GM12878 (cell line): ENCODE measurements at regions not wholly inside any gene's neighbourhood (a gene's known extent, or its start where the extent isn't known, plus 50 kb on each side); places are given as distances from the start of the nearest gene placed in this dataset.
A peak's percentile ranks its signal among the peaks of the same experiment; 100 is the strongest.

Experiments used
- BHLHE40 ChIP-seq, 2 experiments: fragments of 450-650 bp in 1 of 2; IDR thresholded peaks; 2 replicates each; pipeline ENCODE4 v1.6.1; 2011 to 2017; ENCODE audit warnings: low read depth in 2 of 2, borderline replicate concordance in 1 of 2, improper control_type of control experiment in 1 of 2, low read length in 1 of 2, mild to moderate bottlenecking in 1 of 2
- BRCA1 ChIP-seq: IDR thresholded peaks from 2 replicates; pipeline ENCODE4 v1.6.1; 2011; ENCODE audit warnings: low read depth, low read length, improper control_type of control experiment
- CEBPB ChIP-seq, 2 experiments: fragments of 150-350 bp in 1 of 2; IDR thresholded peaks; 2 replicates each; pipeline ENCODE4 v1.6.1; 2012 to 2014; ENCODE audit warnings: low read depth in 2 of 2, low read length in 2 of 2, borderline replicate concordance in 1 of 2, inconsistent platforms in 1 of 2
- CREB1 ChIP-seq: IDR thresholded peaks from 2 replicates; pipeline ENCODE4 v1.6.1; 2012; ENCODE audit warnings: low read depth, mild to moderate bottlenecking, inconsistent platforms
- CREM ChIP-seq: IDR thresholded peaks from 2 replicates; pipeline ENCODE4 v1.6.1; 2014; ENCODE audit warnings: antibody characterized with exemption, low read depth
- DPF2 ChIP-seq: fragments of 450-650 bp; IDR thresholded peaks from 2 replicates; pipeline ENCODE4 v1.6.1; 2017; ENCODE audit warnings: mild to moderate bottlenecking
- EGR1 ChIP-seq, 2 experiments: IDR thresholded peaks; 1 replicate in 1 of 2; 2 replicates in 1 of 2; pipeline ENCODE4 v1.6.1; 2011 to 2012; ENCODE audit warnings: low read depth in 2 of 2, low read length in 2 of 2, borderline replicate concordance in 1 of 2, mild to moderate bottlenecking in 1 of 2, moderate library complexity in 1 of 2
- EP300 ChIP-seq, 2 experiments: fragments of 150-350 bp in 1 of 2; IDR thresholded peaks; 2 replicates each; pipeline ENCODE4 v1.6.1; 2011 to 2012; ENCODE audit warnings: low read depth in 2 of 2, low read length in 2 of 2, borderline replicate concordance in 1 of 2, improper control_type of control experiment in 1 of 2, inconsistent platforms in 1 of 2; ENCODE audit not compliant: control insufficient read depth in 1 of 2
- HSF1 ChIP-seq: fragments of 150-350 bp; IDR thresholded peaks from 2 replicates; pipeline ENCODE4 v1.6.1; 2014; ENCODE audit warnings: mild to moderate bottlenecking, low read depth, low read length
- MEF2B ChIP-seq: fragments of 450-650 bp; IDR thresholded peaks from 2 replicates; pipeline ENCODE4 v1.6.1; 2018; ENCODE audit warnings: mild to moderate bottlenecking, moderate library complexity; ENCODE audit not compliant: partially characterized antibody, poor library complexity, severe bottlenecking
- MTA3 ChIP-seq: IDR thresholded peaks from 2 replicates; pipeline ENCODE4 v1.6.1; 2012; ENCODE audit warnings: low read length, inconsistent platforms, borderline replicate concordance
- MYC ChIP-seq: IDR thresholded peaks from 2 replicates; pipeline ENCODE4 v1.6.1; 2011; ENCODE audit warnings: mild to moderate bottlenecking, low read length, moderate library complexity, inconsistent platforms; ENCODE audit not compliant: insufficient read depth, insufficient replicate concordance, insufficient read length, severe bottlenecking
- NFIC ChIP-seq: IDR thresholded peaks from 2 replicates; pipeline ENCODE4 v1.6.1; 2012; ENCODE audit warnings: low read depth, mild to moderate bottlenecking, inconsistent platforms, low read length, moderate library complexity
- NR2C1 ChIP-seq: fragments of 450-650 bp; IDR thresholded peaks from 2 replicates; pipeline ENCODE4 v1.6.1; 2017; ENCODE audit warnings: antibody characterized with exemption, mild to moderate bottlenecking, moderate library complexity
- POU2F2 ChIP-seq: IDR thresholded peaks from 3 replicates; pipeline ENCODE4 v1.6.1; 2011; ENCODE audit warnings: low read depth, mild to moderate bottlenecking, low read length, borderline replicate concordance
- RAD51 ChIP-seq: fragments of 450-650 bp; IDR thresholded peaks from 2 replicates; pipeline ENCODE4 v1.6.1; 2016; ENCODE audit warnings: moderate library complexity, mild to moderate bottlenecking, inconsistent platforms
- RB1 ChIP-seq: fragments of 450-650 bp; formaldehyde crosslinking; IDR thresholded peaks from 2 replicates; pipeline ENCODE4 v1.6.1; 2017; ENCODE audit warnings: mild to moderate bottlenecking, borderline replicate concordance
- SIX5 ChIP-seq: IDR thresholded peaks from 2 replicates; pipeline ENCODE4 v1.6.1; 2011; ENCODE audit warnings: mild to moderate bottlenecking, low read depth, low read length, moderate library complexity; ENCODE audit not compliant: severe bottlenecking
- SMAD5 ChIP-seq: IDR thresholded peaks from 2 replicates; pipeline ENCODE4 v1.6.1; 2016; ENCODE audit warnings: antibody characterized with exemption, low read depth
- SPI1 ChIP-seq: IDR thresholded peaks from 2 replicates; pipeline ENCODE4 v1.6.1; 2011; ENCODE audit warnings: low read depth, mild to moderate bottlenecking, low read length, moderate library complexity, borderline replicate concordance; ENCODE audit not compliant: insufficient read depth
- TBL1XR1 ChIP-seq: IDR thresholded peaks from 2 replicates; pipeline ENCODE4 v1.6.1; 2012; ENCODE audit warnings: low read depth, low read length, improper control_type of control experiment
- TF ChIP-seq, protein P1 (sequence below): fragments of 450-650 bp; IDR thresholded peaks from 2 replicates; pipeline ENCODE4 v1.6.1; 2017; ENCODE audit warnings: low read depth, mild to moderate bottlenecking, moderate library complexity
- TF ChIP-seq, protein P2 (sequence below): IDR thresholded peaks from 2 replicates; pipeline ENCODE4 v1.6.1; 2012; ENCODE audit warnings: mild to moderate bottlenecking, low read depth, low read length

GRCh38 chr7:130912862-130913638, 179.0 kb upstream of the KLF14 start (continued):
- TF ChIP-seq EP300 (IDR thresholded peaks at IDR 0.05; ENCODE audit: borderline replicate concordance in 1 of 2, control insufficient read depth in 1 of 2, low read depth in 2 of 2, low read length in 2 of 2) (peak; percentile 39 to 78), SIX5 (no peak), CREM (peak; percentile 65; the same call in 1 of the 2 replicates), CREB1 (peak; percentile 73), HSF1 (no peak; the same call in 1 of the 2 replicates), BHLHE40 (IDR thresholded peaks at IDR 0.05; ENCODE audit: borderline replicate concordance in 1 of 2, low read depth in 2 of 2, low read length in 1 of 2) (peak; percentile 67 to 84; a peak in 3 of 4 replicates), RB1 (no peak), SMAD5 (0 out of 2 replicates have a peak, but pooled peaks have one; percentile 44), NFIC (peak; percentile 93), EGR1 (IDR thresholded peaks at IDR 0.05; ENCODE audit: borderline replicate concordance in 1 of 2, low read depth in 2 of 2, low read length in 2 of 2) (no peak), NR2C1 (peak; percentile 53), TBL1XR1 (no peak), BRCA1 (no peak), DPF2 (peak; percentile 88), SPI1 (peak; percentile 80), CEBPB (IDR thresholded peaks at IDR 0.05; ENCODE audit: borderline replicate concordance in 1 of 2, low read depth in 2 of 2, low read length in 2 of 2) (peak; percentile 9 to 20; a peak in 1 of 4 replicates), MYC (no peak), MTA3 (peak; percentile 47), RAD51 (peak; percentile 49; the same call in 1 of the 2 replicates), MEF2B (peak; percentile 14), POU2F2 (peak; percentile 77; the same call in 1 of the 3 replicates)
- TF ChIP-seq, protein P1, sequence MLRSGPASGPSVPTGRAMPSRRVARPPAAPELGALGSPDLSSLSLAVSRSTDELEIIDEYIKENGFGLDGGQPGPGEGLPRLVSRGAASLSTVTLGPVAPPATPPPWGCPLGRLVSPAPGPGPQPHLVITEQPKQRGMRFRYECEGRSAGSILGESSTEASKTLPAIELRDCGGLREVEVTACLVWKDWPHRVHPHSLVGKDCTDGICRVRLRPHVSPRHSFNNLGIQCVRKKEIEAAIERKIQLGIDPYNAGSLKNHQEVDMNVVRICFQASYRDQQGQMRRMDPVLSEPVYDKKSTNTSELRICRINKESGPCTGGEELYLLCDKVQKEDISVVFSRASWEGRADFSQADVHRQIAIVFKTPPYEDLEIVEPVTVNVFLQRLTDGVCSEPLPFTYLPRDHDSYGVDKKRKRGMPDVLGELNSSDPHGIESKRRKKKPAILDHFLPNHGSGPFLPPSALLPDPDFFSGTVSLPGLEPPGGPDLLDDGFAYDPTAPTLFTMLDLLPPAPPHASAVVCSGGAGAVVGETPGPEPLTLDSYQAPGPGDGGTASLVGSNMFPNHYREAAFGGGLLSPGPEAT, result peak; percentile 76; the same call in 1 of the 2 replicates
- TF ChIP-seq, protein P2, sequence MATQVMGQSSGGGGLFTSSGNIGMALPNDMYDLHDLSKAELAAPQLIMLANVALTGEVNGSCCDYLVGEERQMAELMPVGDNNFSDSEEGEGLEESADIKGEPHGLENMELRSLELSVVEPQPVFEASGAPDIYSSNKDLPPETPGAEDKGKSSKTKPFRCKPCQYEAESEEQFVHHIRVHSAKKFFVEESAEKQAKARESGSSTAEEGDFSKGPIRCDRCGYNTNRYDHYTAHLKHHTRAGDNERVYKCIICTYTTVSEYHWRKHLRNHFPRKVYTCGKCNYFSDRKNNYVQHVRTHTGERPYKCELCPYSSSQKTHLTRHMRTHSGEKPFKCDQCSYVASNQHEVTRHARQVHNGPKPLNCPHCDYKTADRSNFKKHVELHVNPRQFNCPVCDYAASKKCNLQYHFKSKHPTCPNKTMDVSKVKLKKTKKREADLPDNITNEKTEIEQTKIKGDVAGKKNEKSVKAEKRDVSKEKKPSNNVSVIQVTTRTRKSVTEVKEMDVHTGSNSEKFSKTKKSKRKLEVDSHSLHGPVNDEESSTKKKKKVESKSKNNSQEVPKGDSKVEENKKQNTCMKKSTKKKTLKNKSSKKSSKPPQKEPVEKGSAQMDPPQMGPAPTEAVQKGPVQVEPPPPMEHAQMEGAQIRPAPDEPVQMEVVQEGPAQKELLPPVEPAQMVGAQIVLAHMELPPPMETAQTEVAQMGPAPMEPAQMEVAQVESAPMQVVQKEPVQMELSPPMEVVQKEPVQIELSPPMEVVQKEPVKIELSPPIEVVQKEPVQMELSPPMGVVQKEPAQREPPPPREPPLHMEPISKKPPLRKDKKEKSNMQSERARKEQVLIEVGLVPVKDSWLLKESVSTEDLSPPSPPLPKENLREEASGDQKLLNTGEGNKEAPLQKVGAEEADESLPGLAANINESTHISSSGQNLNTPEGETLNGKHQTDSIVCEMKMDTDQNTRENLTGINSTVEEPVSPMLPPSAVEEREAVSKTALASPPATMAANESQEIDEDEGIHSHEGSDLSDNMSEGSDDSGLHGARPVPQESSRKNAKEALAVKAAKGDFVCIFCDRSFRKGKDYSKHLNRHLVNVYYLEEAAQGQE, result peak; percentile 23; the same call in 1 of the 2 replicates
